Small intestine (tissue), 7 donors: ENCODE measurements at regions not wholly inside any gene's neighbourhood (a gene's known extent, or its start where the extent isn't known, plus 50 kb on each side); places are given as distances from the start of the nearest gene placed in this dataset.
"Not testable (repeated sequence)": the region's sequence is repeated elsewhere in the genome, so short reads cannot be mapped to it uniquely, and the experiment has no call there.

Source experiments
- DNase-seq, 2 donors: peaks; one replicate each; pipeline versions ENCODE4 v3.0.0 to v3.0.0-alpha.2; 2013
- FAIRE-seq: peaks from 2 replicates; lab custom pipeline; 2012; peaks lifted over from hg19 to GRCh38; lab: Jason Lieb, UNC
- H3K27ac ChIP-seq, 3 donors: one replicate each; pipeline ENCODE4 v1.5.1; 2013; ENCODE audit warnings: low read length in 2 of 3, mild to moderate bottlenecking in 2 of 3, control low read depth in 1 of 3, inconsistent platforms in 1 of 3, low read depth in 1 of 3, moderate library complexity in 1 of 3
- H3K27me3 ChIP-seq, 3 donors: one replicate each; pipeline ENCODE4 v1.6.1; 2013; ENCODE audit warnings: low read length in 3 of 3, inconsistent platforms in 1 of 3; ENCODE audit not compliant: control insufficient read depth in 3 of 3, insufficient read depth in 3 of 3
- H3K36me3 ChIP-seq, 3 donors: one replicate each; pipeline ENCODE4 v1.6.1; 2013; ENCODE audit warnings: low read length in 3 of 3, inconsistent platforms in 1 of 3, low read depth in 1 of 3, mild to moderate bottlenecking in 1 of 3, moderate library complexity in 1 of 3; ENCODE audit not compliant: control insufficient read depth in 3 of 3, insufficient read depth in 2 of 3
- H3K4me1 ChIP-seq, 3 donors: one replicate each; pipeline ENCODE4 v1.6.1; 2013; ENCODE audit warnings: low read length in 2 of 3, inconsistent platforms in 1 of 3, low read depth in 1 of 3, mild to moderate bottlenecking in 1 of 3, moderate library complexity in 1 of 3; ENCODE audit not compliant: control insufficient read depth in 3 of 3, insufficient read depth in 2 of 3
- H3K4me3 ChIP-seq, 3 donors: one replicate each; pipeline ENCODE4 v1.5.1; 2013; ENCODE audit warnings: low read length in 3 of 3, control low read depth in 1 of 3, inconsistent platforms in 1 of 3, low read depth in 1 of 3, mild to moderate bottlenecking in 1 of 3, moderate library complexity in 1 of 3
- H3K9me3 ChIP-seq, 2 donors: one replicate each; pipeline ENCODE4 v1.6.1; 2013; ENCODE audit warnings: low read depth in 1 of 2, low read length in 1 of 2; ENCODE audit not compliant: control insufficient read depth in 2 of 2, insufficient read depth in 1 of 2
- WGBS, 3 donors: extraction: QIAGEN DNeasy Blood & Tissue Kit; methylation state at CpG; one replicate each; pipeline ENCODE4 v1.1.7; 2013; 5-methylcytosine and 5-hydroxymethylcytosine counted together
- donor health status: healthy with polysubstance abuse.
- donor health status: control.
- donor health status: control.
- donor health status: Bipolar disorder and iron deficiency.
- donor health status: healthy.

DNA sequence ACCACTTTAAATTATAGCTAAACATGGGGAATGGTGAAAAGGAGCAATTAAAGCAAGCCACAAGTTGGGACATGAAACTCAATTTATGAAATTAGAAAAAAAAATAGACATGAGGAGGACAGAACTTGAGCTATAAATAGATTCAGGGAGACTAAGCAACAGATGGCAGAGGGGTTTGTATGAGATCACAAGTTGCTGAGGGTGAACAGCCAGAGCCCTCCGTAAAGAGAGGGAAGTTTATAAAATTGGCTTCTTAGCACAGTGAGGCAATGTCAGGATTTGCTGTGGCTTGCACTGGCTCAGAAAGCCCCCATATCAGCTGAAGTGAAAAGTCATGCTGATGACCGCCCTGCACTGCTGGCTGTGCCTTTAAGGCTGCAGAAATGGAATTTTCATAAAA lies 443.4 kb upstream of the CD180 start:
- H3K36me3 ChIP-seq = no peaks in the 10 kb centered on the region
- WGBS, 3 donors = 61 to 97% (median 84%) methylated on average over 2 of the region's 2 CpGs
- no peak overlapping the region for H3K4me3 ChIP-seq
- no peak for FAIRE-seq
- no peak overlapping the region for H3K27ac ChIP-seq
- H3K27me3 ChIP-seq = no peaks in the 10 kb centered on the region
- DNase-seq = no peak
- peaks cover 0 to 9% of the 10 kb centered on the region in 2 donors for H3K9me3 ChIP-seq
- no peaks in the 10 kb centered on the region for H3K4me1 ChIP-seq

- no peak for FAIRE-seq
- WGBS, 3 donors = 67 to 92% (median 74%) methylated on average over 3 of the region's 3 CpGs
Observed at GRCh38 chr5:67639313-67639712, 442.7 kb upstream of the CD180 start.

GRCh38 chr5:67636850-67637524 lies 440.4 kb upstream of the CD180 start:
- 88 to 98% (median 90%) methylated on average over 3 of the region's 3 CpGs for WGBS, 3 donors
- DNase-seq = no peak
- H3K4me3 ChIP-seq = no peak overlapping the region
- no peak overlapping the region for H3K27ac ChIP-seq
- H3K9me3 ChIP-seq = peaks cover 0 to 12% of the 10 kb centered on the region in 2 donors
- FAIRE-seq = no peak
- no peaks in the 10 kb centered on the region for H3K36me3 ChIP-seq
- H3K27me3 ChIP-seq = no peaks in the 10 kb centered on the region
- no peaks in the 10 kb centered on the region for H3K4me1 ChIP-seq

More at GRCh38 chr5:67639313-67639712, 442.7 kb upstream of the CD180 start:
- H3K9me3 ChIP-seq = peaks cover 0 to 5% of the 10 kb centered on the region in 2 donors
- no peak overlapping the region for H3K27ac ChIP-seq
- no peak for DNase-seq
- H3K36me3 ChIP-seq = no peaks in the 10 kb centered on the region
- H3K4me3 ChIP-seq = no peak overlapping the region
- no peaks in the 10 kb centered on the region for H3K4me1 ChIP-seq
- no peaks in the 10 kb centered on the region for H3K27me3 ChIP-seq

- no peaks in the 10 kb centered on the region for H3K27me3 ChIP-seq
- DNase-seq = no peak
- no peaks in the 10 kb centered on the region for H3K36me3 ChIP-seq
- H3K27ac ChIP-seq = no peak overlapping the region
- H3K4me3 ChIP-seq = no peak overlapping the region
- H3K9me3 ChIP-seq = peaks cover 0 to 12% of the 10 kb centered on the region in 2 donors
- FAIRE-seq = no peak
- H3K4me1 ChIP-seq = no peaks in the 10 kb centered on the region
- 73 to 90% (median 80%) methylated on average over 1 of the region's 1 CpG for WGBS, 3 donors
Observed at GRCh38 chr5:67636091-67636490, 439.5 kb upstream of the CD180 start.

GRCh38 chr5:67627079-67627478 lies 430.5 kb upstream of the CD180 start:
- H3K27me3 ChIP-seq, H3K4me1 ChIP-seq, DNase-seq, H3K36me3 ChIP-seq, H3K4me3 ChIP-seq, H3K9me3 ChIP-seq, H3K27ac ChIP-seq, FAIRE-seq: not testable (repeated sequence)

DNA sequence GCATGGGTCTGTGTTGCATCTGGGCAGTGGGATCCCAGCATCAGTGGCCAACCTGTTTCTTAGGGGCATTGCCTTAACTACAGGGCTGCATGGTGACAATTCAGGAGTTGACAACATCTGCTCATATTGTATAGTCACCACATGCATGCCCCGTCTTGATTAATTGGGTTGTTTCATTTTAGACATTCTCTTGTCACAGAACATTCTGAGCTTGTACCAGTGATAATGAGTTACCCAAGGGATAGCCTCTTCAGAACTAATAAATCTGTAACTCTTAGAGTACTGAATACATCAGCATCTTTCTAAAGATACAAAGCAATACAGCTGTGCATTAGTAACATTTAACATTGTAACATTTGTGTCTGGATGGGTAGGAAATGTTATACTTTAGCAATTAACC lies 426.5 kb upstream of the CD180 start:
- Histone ChIP-seq H3K36me3 (no peaks in the 10 kb centered on the region), H3K9me3 (no peaks in the 10 kb centered on the region), H3K27me3 (no peaks in the 10 kb centered on the region), H3K27ac (no peak overlapping the region), H3K4me1 (peaks cover 2 to 13% (median 2%) of the 10 kb centered on the region in 3 donors), H3K4me3 (no peak overlapping the region)
- no peak for FAIRE-seq
- no peak for DNase-seq
- WGBS, 3 donors = 47 to 69% (median 56%) methylated on average over 1 of the region's 1 CpG

GRCh38 chr5:67620424-67621397 lies 424.1 kb upstream of the CD180 start:
- no peak for FAIRE-seq
- 48 to 65% (median 56%) methylated on average over 11 of the region's 11 CpGs for WGBS, 3 donors
- H3K4me3 ChIP-seq = no peak overlapping the region
- H3K9me3 ChIP-seq = no peaks in the 10 kb centered on the region
- H3K36me3 ChIP-seq = no peaks in the 10 kb centered on the region
- no peak overlapping the region for H3K27ac ChIP-seq
- DNase-seq = peak; percentile 43 to 45
- no peaks in the 10 kb centered on the region for H3K27me3 ChIP-seq
- peaks cover 2 to 13% (median 2%) of the 10 kb centered on the region in 3 donors for H3K4me1 ChIP-seq

GRCh38 chr5:67619636-67620035 lies 423.0 kb upstream of the CD180 start:
- H3K36me3 ChIP-seq = no peaks in the 10 kb centered on the region
- no peak for DNase-seq
- peaks cover 2 to 13% (median 2%) of the 10 kb centered on the region in 3 donors for H3K4me1 ChIP-seq
- H3K27me3 ChIP-seq = no peaks in the 10 kb centered on the region
- 82 to 92% (median 88%) methylated on average over 4 of the region's 4 CpGs for WGBS, 3 donors
- FAIRE-seq = no peak
- H3K4me3 ChIP-seq = no peak overlapping the region
- H3K9me3 ChIP-seq = no peaks in the 10 kb centered on the region
- H3K27ac ChIP-seq = no peak overlapping the region
